Fibroblast of skin of scalp (primary cell): ENCODE measurements at regions not wholly inside any gene's neighbourhood (a gene's known extent, or its start where the extent isn't known, plus 50 kb on each side); places are given as distances from the start of the nearest gene placed in this dataset.
"Not testable (repeated sequence)": the region's sequence is repeated elsewhere in the genome, so short reads cannot be mapped to it uniquely, and the experiment has no call there.

Experiments
- DNase-seq: peaks from one replicate; pipeline ENCODE4 v3.0.0-alpha.2; 2013

DNA sequence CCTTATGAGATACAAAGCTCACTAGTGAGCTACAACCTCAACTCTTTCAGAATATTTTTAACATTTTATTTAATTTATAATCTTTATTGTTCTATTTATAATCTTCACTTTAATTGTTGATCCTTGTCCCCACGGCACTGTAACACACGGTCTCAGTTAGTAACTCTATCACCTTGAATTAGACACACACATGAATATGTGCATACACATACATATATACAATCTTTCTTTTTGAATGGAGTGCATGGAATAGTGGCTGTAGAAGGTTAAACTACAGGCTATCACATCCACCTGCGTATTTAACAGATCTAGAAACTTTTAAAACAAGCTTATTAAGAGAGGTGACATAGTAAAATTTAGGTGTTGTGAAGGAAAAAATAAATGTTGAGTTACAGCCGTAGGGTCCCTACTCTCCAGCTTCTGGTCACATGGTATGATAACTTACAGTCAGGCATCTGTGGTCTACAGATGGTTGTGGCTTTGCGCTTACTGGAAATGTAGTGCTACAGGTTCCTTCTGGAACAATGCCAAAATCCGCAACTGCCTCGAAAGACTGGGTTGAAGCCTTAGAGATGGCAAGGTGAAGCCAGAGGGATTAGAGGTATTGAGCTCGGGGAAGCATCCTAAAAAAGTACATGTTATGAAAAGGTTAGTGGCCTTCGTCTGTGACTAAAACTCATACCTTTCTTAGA lies 1324.1 kb upstream of the SLC39A10 start:
- DNase-seq: no peak

DNA sequence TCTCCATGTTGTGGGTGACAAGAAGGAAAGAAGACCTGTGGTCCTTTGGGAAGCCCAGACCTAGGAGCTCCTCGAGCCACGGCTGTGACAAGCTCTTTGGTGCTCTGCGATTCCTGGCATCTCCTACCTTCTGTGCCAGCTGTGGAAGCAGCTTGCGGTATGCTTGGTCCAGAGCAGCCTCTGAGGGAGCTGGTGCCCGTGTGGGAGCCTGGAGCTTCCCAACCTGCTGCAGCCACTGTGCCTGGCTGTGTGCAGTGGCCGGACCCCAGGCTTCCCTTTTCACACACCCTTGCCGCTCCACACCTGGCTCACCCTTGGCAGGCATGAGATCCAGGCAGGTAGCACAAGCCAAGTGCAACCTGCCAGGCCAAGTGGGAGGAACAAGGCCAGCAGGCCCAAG lies 1328.6 kb upstream of the SLC39A10 start:
- DNase-seq: no peak

DNA sequence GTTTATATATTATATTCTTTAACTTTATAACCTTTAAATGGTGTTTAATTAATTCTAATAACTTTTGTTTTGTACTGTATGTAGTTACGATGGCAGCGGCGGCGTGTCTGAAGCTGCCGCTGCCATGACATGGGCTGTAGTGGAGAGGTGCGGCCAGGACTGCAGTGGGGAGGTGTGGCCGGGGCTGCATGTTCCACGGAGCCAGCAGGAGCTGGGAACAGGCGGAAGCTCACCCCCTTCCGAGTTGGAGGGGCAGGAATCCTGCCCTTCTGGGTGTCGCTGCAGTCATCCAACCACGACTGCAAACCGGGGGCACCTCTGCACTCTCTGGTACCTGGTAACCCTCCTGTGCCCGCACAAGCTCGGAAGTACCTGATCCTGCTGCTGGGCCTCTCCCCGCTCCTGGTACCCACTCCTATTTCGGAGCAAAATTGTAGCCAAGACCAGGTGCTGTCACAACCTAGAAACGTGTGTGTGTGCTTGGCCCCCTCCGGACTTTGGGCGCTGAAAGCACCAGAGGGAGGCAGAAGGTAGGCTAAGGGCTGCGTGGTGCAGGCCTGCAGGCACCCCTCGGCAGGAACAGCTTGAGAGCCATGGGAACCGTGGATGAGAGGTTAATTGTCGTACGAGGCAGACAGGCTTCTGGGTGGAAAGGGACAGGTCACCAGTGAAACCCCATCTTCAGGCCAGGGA lies 1329.7 kb upstream of the SLC39A10 start:
- no peak for DNase-seq

DNA sequence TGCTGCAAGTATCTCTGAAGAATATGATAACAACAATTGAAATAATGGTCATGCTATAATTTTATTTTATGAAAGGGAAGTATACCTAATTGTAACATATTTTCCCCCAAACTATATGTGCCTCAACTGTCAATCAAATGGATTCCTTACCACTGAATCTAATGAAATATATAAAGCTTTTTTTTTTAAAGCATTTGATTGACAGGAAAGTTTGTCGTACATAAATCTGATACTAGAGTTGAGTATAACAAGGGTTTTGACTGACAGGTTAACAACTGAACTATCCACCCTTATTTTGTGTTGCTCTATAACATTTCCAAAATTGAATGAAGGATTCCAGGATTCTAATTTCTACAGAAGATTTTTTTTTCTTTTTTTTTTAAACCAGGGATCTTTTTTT lies 1333.3 kb upstream of the SLC39A10 start:
- no peak for DNase-seq

DNA sequence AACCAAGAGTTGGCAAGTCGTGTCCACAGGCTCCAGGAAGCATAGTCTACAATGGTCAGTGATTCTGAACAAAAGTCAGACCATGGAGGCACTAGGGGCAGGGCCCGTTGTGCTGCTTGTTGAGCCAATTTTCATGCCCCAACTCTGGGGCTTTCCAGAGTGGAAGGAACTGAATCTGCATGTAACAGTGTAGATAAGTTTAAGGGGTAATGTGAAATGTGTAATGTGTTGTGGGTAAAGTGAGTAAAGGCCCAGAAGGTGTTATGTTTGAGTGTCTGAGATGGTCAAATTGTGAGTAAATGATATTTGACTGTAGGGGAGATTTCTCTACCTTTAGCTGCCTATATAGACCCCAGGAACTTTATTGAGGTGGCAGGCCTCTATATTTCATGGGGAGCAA lies 1336.5 kb upstream of the SLC39A10 start:
- DNase-seq: no peak

DNA sequence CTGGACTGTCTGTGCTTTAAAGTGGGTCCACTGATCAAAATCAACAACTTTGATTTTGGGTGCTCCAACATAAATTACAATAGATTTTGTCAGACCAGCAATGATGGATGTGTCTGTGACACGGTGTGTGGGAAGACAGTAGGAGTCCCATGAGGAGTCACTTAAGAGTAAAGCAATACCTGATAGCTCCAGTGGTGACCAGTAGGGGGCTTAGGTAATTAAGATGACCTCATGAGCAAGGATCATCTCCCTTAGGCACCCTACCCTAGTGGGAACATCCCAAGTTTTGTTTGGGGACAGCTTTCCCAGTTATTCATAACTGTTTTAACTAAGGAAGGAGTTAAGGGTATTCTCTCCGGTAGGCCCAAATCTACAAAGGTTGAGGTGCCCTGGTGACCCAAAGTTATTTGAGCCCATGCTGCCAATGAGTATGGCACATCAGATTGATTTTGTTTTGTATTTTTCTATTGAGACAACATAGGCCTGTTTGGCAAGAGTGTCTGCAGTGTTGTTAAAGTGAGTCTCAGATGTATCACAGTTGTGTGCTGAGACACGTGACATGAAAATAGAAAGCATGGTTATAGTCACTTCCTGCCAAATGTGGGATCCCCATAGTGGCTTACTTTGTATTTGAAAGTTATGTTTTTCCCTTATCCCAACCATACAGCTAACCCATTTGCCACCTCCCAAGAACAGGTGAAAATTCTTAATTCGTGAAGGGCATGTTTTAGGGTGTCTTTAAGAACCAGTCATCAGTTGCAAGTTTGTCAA lies 1337.6 kb upstream of the SLC39A10 start:
- DNase-seq: no peak

DNA sequence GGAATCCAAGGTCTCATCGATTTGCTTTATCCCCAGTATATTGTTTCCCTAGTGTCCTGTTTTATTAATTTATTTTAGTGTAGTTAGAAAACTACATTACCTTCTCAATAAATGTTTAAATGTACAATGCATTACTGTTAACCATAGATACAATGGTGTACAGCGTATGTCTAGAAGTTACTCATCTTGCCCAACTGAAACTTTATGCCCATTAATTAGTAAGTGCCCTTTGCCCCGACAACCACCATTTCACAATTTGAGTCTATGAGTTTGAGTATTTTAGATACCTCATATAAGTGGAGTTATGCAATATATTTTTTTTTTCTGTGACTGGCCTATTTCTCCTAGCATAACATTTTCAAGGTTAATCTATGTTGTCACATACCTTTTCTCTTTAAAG lies 1343.0 kb upstream of the SLC39A10 start:
- DNase-seq: no peak

DNA sequence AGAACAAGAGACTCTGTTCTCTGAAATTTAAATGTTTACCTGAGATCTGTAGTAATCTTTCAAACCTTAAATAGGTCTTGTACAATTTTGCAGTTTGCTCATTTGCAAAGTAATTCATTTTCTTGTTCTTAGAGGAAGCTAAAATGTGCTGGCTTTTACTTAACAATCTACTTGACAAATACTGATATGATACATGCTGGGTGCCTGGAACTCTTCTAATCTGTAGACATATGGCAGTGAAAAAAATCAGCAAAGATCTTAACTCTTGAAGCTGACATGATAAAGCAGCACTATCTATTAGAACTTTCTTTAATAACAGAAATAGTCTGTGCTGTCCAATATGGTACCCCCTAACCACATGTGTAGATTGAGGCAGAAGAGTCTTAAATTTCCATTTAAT lies 1352.8 kb upstream of the SLC39A10 start:
- DNase-seq: no peak

DNA sequence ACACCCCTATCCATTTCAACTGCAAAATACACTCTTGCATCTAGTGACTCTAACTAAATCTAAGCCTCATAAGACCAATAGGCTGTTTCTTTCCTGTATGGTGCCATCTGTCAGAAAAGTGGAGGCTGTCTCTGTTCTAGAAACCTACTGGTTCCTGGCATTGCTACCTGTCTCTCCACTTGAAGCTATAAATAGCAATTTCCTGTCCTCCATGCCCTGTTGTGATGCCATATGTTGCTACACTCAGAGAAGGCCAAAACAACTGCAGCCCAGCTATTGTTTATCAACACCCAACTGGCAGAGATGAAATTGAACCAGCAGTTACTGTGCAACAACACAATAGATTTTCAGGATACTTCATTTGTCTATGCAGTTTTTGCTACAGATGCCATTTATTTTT lies 1355.1 kb upstream of the SLC39A10 start:
- no peak for DNase-seq

DNA sequence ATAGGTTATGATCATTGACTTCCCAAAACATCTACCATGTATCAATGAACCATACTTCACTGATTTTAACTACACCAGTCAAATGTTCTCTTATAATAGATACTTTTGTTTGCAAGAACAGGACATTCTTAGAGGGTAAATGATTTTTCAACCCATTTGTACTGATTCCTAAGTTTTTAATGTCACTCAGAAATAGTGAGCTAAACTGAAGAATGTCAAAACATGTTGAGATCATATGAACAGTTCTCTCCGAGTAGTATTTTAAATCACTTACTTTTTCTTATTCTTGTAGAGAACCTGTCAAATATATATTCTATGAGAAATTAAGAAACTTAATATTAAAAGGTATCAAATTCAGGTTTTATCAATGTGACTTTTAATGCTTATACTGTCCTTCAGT lies 1362.9 kb upstream of the SLC39A10 start:
- no peak for DNase-seq

DNA sequence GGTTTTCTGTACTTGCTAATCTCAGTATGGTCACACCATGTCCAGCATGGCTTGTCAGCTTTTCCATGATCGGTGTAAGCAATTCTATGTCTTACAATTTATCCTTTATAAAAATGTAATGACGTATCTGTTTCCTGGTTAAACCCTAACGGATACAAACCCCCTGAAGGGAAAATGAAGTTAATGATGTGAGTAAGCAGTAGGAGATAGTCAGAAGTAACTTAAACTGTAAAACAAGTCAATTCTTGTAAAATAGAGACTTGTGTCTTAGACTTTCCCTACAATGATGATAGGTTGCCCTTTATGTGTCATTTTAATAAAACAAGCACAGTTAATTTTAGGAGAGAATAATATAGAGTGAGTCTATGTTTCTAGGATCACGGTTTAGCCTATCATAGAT lies 1365.9 kb upstream of the SLC39A10 start:
- no peak for DNase-seq

DNA sequence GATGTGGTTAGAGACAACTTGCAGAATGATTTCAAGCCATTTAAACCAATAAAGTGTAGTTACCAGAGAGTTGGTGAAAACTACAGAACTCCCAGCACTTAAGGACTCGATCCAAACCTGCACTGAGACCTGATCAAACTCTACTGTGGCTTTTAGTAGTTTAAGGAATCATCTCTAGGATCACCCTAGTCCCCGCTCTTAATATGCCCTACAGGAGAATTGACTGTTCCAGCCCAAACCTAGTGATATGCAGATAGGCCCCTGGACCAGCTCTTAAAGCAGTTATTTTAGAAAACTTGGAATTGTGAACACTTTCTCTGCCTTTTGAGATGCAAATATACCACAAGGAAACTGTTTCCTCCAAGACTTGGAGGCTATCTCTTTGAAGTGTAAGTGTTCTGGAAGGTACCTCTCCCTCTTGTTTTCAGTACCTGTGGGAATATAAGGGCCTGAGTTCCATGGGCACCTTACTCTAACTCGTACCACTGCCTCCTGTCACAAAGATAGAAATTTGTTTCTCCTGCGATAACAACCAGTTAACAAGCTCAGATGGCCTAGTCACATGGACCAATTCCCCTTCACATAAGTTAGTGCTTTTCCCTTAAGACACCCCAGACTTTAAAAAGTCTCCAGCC lies 1367.2 kb upstream of the SLC39A10 start:
- no peak for DNase-seq

DNA sequence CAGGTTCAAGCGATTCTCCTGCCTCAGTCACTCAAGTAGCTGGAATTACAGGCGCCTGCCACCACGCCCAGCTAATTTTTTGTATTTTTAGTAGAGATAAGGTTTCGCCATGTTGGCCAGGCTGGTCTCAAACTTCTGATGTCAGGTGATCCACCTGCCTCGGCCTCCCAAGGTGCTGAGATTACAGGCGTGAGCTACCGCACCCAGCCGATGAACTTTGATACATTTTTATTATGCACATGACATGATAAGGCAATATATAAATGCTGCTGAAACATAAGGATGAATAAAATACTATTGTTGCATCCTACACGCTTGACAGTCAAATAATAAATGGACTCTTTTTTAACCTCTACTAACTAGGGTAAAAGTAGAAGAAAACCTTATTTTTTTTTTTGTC lies 1380.4 kb upstream of the SLC39A10 start:
- DNase-seq: not testable (repeated sequence)

DNA sequence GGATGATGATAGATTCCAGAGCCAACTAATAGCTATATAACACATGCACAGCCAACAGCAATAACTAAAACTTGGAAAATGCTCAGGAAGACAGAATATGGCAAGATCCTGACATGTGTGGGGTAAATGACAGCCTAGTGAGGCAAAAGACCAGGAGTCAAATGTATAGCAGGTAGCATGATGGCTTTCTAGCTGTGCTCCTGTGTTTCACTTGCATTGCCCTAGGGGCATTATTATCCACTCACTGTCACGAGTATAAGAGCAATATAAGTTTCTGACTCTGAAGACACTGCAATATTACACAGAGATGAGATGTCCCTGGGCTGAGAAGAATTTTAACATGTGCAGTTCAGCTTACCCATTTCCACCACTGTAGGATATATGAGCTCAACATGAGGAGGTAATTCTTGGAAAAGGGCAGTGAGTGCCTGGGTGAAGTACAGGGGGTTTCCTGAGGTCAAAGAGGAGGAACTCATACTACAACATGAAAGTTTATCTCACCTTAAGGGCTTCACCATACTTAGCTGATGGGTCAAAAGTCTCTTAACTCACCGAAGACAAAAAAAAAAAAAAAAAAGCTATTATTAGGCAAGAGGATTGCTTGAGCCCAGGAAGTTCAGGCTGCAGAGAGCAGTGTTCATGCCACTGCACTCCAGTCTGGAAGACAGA lies 1385.6 kb upstream of the SLC39A10 start:
- DNase-seq: no peak

DNA sequence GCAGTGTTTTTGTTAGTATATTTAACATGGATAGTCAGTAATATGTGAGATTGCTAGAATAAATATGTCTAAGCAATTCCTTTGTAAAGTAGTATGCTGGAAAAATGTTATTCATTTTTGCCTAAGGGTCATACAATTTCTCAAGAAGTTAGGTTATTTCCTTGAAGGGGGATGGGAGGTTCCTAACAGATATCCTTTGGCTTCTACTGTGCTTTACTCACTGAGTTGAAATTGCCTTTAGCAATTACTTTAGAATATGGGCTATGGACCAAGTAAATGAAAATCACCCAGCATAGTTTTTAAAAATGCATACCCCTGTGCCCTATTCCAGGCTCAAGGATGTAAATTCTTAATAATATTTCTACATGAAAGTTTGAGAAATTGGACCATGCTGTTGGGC lies 1386.4 kb upstream of the SLC39A10 start:
- no peak for DNase-seq

DNA sequence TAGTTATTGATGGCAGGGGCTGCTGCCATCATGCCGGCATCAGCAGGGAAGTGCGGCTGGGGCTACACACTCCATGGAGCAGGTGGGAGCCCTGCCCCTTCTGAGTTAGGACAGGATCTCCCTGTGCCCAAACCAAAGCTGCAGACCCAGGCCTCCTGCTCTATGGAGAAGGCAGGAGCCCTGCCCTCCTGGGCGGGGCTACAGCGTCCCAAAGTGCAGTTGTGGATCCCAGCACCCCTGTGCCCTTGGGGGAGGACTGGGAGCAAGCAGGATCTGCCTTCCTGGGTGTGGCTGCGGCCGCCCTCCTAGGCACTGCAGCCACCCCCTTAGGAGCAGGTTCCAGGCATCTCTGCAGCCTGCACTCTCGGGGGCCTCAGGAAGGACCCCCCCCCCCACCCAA lies 1392.4 kb upstream of the SLC39A10 start:
- no peak for DNase-seq

DNA sequence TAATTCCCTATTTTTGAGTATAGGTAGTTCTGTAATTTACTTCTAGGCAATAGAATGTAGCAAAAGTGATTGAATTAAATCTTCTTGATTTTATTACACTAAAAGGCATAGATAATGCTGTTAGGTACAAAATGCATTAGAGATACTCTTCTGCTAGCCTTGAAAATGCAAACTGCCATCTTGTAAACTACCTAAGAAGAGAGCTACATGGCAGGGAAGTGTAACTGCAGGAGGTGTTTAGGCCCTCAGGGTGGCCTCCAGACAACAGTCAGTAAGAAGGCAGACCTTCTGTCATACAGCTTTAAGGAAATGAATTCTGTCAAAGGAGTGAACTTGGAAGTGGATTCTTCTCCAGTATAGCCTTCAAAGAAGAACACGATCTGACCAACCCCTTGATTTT lies 1396.8 kb upstream of the SLC39A10 start:
- no peak for DNase-seq

DNA sequence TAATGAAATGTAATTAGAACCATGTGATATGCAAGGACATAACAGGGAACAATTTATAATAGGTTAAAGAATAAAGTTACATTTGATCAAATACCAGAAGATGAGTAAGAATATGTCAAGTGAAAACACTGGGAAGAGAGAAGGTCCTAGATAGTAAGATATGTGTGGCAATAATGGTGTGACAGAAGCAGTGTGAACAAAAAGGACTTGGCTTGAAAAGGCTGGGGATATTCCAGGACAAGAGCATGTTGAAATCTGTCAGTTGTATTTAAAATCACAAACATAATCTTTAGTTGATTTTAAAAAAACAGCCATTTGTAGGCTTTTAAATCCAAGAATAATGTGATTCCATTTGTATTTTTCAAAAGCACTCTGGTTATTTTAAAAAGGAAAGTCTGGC lies 1399.9 kb upstream of the SLC39A10 start:
- DNase-seq: no peak

DNA sequence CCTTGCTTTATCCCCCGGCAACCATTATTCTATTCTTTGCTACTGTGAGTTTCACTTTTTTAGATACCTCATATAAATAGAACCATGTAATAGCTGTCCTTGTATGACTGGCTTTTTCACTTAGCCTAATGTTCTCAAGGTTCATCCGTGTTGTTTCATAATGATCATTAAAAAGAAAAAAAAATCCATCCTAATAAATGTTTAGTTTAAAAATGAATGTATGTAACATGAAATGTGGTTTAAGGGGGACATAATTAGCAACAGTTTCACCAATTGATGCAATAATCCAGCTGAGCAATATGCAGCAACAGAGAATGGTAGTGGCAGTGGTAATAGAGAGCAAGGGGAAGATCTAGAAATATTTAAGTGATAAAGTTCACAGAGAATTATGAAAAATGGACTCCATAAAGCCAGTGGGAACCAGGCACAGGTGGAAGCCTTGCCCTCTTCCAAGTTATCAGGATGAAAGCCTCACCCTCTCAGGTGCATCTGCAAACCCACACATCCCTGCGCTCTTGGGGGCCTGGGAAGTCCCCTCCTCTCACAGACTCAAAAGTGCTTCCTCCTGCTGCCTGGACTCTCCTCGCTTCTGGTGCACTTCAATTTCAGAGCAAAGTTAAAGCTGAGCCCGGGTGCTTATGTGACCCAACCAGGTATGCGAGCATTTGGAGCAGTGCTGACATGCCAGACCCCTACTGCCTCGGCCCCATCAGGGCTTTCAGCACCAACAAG lies 1403.3 kb upstream of the SLC39A10 start:
- DNase-seq: no peak

DNA sequence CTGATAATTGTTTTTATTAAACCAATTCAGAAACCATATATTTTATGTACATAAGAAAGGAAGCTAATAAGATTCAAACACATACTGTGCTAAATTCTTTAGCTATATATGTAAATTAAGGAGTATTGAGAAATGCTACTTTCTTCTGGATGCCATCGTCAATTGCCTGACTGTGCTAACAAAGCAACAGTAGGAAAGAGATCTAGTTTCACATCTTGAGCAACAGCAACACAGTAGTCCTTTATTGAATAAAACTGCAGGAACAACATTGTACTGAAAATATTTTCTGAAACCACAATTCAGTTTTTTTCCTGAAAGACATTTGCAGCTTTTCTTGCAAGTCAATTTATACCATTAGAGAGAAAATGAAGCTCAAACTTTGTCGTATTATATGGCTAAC lies 1404.9 kb upstream of the SLC39A10 start:
- DNase-seq: no peak

DNA sequence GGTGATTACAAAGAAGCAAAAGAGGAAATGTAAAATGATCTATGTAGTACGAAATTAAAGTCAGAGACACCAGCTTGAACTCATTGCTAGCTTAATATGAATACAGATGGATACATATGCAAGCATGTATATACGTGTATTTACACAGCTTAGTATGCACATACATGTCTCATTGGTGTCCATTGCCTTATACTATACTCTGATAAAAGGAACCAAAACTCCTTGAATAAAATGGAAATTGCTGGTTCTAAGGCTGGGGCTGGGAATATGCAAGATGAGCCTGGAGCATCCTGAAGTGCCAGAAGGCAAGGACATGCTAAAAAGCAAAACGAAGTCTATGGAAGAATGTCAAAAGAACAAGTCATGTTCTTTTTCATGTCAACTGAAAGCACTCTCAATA lies 1424.4 kb upstream of the SLC39A10 start:
- DNase-seq: no peak

DNA sequence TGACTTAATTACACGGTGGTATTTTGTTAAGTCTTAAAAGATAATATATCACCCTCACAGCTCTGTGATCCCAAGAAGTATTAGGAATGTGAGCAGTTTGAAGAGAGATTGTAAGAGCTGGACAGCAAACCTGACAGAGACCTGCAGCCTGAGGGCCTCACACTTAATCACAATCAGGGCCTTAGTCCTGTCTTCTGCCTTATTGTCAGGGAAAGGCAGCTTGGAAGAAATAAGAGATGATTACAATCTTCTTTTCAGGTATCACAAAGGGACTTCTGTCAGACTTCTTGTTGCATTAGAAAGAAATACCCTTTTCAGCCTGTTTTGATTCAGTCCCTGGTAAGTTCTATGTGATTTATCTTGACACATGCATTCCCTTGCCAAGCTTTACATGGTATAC lies 1433.8 kb upstream of the SLC39A10 start:
- no peak for DNase-seq
